Testis (tissue), 2 donors: ENCODE measurements at regions not wholly inside any gene's neighbourhood (a gene's known extent, or its start where the extent isn't known, plus 50 kb on each side); places are given as distances from the start of the nearest gene placed in this dataset.

ENCODE experiments used
- DNase-seq: peaks from one replicate; pipeline ENCODE4 v3.0.0-alpha.2; 2019
- H3K27ac ChIP-seq, 2 donors: fragments of 200-600 bp; sonication (generic); one replicate each; pipeline ENCODE4 v1.5.1; 2019
- H3K27me3 ChIP-seq: fragments of 200-600 bp; sonication (generic); one replicate; pipeline ENCODE4 v1.5.1; 2019
- H3K36me3 ChIP-seq: fragments of 200-600 bp; sonication (generic); one replicate; pipeline ENCODE4 v1.5.1; 2017; ENCODE audit warnings: low read depth; ENCODE audit errors: missing control alignments
- H3K4me1 ChIP-seq: fragments of 200-600 bp; sonication (generic); one replicate; pipeline ENCODE4 v1.5.1; 2019
- H3K4me3 ChIP-seq, 2 donors: fragments of 200-600 bp; sonication (generic); one replicate each; pipeline ENCODE4 v1.5.1; 2017 to 2019
- H3K9me3 ChIP-seq: fragments of 200-600 bp; sonication (generic); one replicate; pipeline ENCODE4 v1.5.1; 2017
- POLR2A ChIP-seq: fragments of 450-650 bp; IDR thresholded peaks from one replicate; pipeline ENCODE4 v1.6.1; 2017; ENCODE audit warnings: antibody characterized with exemption, mild to moderate bottlenecking, moderate library complexity
- WGBS, 2 donors: methylation state at CpG; one replicate each; pipeline ENCODE4 v1.1.5; 2018; 5-methylcytosine and 5-hydroxymethylcytosine counted together
- intact Hi-C: fragments of 100-400 bp; cut with DNase I; formaldehyde crosslinking; loops from one replicate; pipeline ENCODE4 v1.15.1; 2023; ENCODE audit warnings: low total_unique reads
- TF ChIP-seq, protein P1 (sequence below), 3 experiments: fragments of 450-650 bp in 2 of 3; fragments of 200-600 bp in 1 of 3; sonication (generic) in 1 of 3; IDR thresholded peaks; one replicate each; pipeline ENCODE4 v1.5.1; 2016 to 2019; ENCODE audit warnings: antibody characterized with exemption in 3 of 3, mild to moderate bottlenecking in 2 of 3, moderate library complexity in 1 of 3

- H3K36me3 ChIP-seq = no peaks in the 10 kb centered on the region
- WGBS, 2 donors = 82 to 87% methylated on average over 6 of the region's 6 CpGs
Observed at GRCh38 chrX:1802912-1803311, 188.1 kb downstream of the ASMT start.

GRCh38 chrX:1803741-1804140 is 188.9 kb downstream of the ASMT start:
- no peak overlapping the region for H3K4me3 ChIP-seq
- intact Hi-C loops = no loop called here
- no peak overlapping the region for H3K27ac ChIP-seq
- no peaks in the 10 kb centered on the region for H3K27me3 ChIP-seq
- WGBS, 2 donors = 75 to 77% methylated on average over 3 of the region's 3 CpGs
- H3K4me1 ChIP-seq = no peaks in the 10 kb centered on the region
- no peak for DNase-seq
- TF ChIP-seq, protein P1, sequence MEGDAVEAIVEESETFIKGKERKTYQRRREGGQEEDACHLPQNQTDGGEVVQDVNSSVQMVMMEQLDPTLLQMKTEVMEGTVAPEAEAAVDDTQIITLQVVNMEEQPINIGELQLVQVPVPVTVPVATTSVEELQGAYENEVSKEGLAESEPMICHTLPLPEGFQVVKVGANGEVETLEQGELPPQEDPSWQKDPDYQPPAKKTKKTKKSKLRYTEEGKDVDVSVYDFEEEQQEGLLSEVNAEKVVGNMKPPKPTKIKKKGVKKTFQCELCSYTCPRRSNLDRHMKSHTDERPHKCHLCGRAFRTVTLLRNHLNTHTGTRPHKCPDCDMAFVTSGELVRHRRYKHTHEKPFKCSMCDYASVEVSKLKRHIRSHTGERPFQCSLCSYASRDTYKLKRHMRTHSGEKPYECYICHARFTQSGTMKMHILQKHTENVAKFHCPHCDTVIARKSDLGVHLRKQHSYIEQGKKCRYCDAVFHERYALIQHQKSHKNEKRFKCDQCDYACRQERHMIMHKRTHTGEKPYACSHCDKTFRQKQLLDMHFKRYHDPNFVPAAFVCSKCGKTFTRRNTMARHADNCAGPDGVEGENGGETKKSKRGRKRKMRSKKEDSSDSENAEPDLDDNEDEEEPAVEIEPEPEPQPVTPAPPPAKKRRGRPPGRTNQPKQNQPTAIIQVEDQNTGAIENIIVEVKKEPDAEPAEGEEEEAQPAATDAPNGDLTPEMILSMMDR (IDR thresholded peaks at IDR 0.05) = no peak
- TF ChIP-seq POLR2A = no peak
- H3K36me3 ChIP-seq = no peaks in the 10 kb centered on the region
- H3K9me3 ChIP-seq = no peaks in the 10 kb centered on the region

More at GRCh38 chrX:1802912-1803311, 188.1 kb downstream of the ASMT start:
- Histone ChIP-seq H3K27ac (no peak overlapping the region), H3K9me3 (no peaks in the 10 kb centered on the region), H3K27me3 (no peaks in the 10 kb centered on the region), H3K4me1 (no peaks in the 10 kb centered on the region), H3K4me3 (no peak overlapping the region)
- no peak for DNase-seq
- no peak for TF ChIP-seq POLR2A
- TF ChIP-seq, protein P1 (IDR thresholded peaks at IDR 0.05) = no peak
- intact Hi-C loops = no loop called here

DNA sequence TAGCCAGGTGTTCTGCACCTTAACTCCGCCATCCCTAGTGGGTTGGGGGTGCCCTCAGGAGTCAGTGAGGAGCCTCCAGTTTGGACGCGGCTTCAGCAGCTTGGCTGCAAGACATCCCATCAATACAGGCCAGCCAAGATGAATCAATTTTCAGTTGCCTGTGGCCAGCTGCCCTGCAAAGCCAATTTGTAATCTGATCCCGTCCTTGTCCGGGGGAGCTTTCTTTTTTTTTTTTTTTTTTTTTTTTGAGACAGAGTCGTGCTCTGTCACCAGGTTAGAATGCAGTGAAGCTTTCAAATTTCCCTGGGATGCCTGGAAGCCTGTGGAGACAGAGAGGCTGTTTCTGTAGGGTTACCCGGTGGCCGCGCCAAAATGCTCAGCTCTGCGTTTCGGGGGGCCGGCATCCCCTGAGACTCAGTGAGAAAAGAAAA is 192.5 kb downstream of the ASMT start:
- Histone ChIP-seq H3K27me3 (no peaks in the 10 kb centered on the region), H3K4me3 (no peak overlapping the region), H3K27ac (no peak overlapping the region), H3K4me1 (no peaks in the 10 kb centered on the region), H3K9me3 (no peaks in the 10 kb centered on the region), H3K36me3 (no peaks in the 10 kb centered on the region)
- TF ChIP-seq POLR2A = no peak
- TF ChIP-seq, protein P1 (IDR thresholded peaks at IDR 0.05) = no peak
- 25 to 42% methylated on average over 12 of the region's 12 CpGs for WGBS, 2 donors
- DNase-seq = no peak
- intact Hi-C loops = no loop called here

DNA sequence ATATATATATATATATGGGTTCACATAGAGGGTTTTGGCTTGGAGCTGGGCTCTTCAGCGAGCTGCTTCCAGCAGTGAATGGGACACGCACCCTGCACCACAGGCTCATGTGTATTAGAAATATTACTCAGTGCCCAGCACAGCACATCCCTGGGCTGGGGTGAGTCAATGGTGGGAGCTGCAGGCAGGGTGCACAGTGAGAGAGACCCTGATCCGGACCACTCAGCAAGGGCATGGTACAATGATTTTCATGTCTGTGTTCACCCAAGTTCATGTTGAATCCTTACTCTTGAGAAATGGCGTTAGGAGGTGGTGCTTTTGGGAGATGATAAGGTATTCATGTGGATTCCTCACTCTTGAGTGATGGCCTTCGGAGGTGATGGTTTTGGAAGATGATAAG is 194.7 kb downstream of the ASMT start:
- no peak overlapping the region for H3K4me3 ChIP-seq
- H3K27me3 ChIP-seq = no peaks in the 10 kb centered on the region
- TF ChIP-seq POLR2A = no peak
- TF ChIP-seq, protein P1 (IDR thresholded peaks at IDR 0.05) = no peak
- H3K36me3 ChIP-seq = no peaks in the 10 kb centered on the region
- intact Hi-C loops = no loop called here
- H3K4me1 ChIP-seq = no peaks in the 10 kb centered on the region
- no peak for DNase-seq
- no peaks in the 10 kb centered on the region for H3K9me3 ChIP-seq
- no peak overlapping the region for H3K27ac ChIP-seq
- WGBS, 2 donors = 91 to 93% methylated on average over 5 of the region's 5 CpGs

GRCh38 chrX:1813809-1814208 is 198.9 kb downstream of the ASMT start:
- Histone ChIP-seq H3K36me3 (no peaks in the 10 kb centered on the region), H3K27ac (no peak overlapping the region), H3K27me3 (no peaks in the 10 kb centered on the region), H3K4me1 (no peaks in the 10 kb centered on the region), H3K4me3 (no peak overlapping the region), H3K9me3 (no peaks in the 10 kb centered on the region)
- intact Hi-C loops = no loop called here
- WGBS, 2 donors = 63 to 67% methylated on average over 15 of the region's 15 CpGs
- DNase-seq = no peak
- no peak for TF ChIP-seq POLR2A
- TF ChIP-seq, protein P1 (IDR thresholded peaks at IDR 0.05) = no peak
